K562 (cell line): ENCODE measurements at regions not wholly inside any gene's neighbourhood (a gene's known extent, or its start where the extent isn't known, plus 50 kb on each side); places are given as distances from the start of the nearest gene placed in this dataset.

Experiments
- ATAC-seq: fragments of 200-7000 bp; cut with Tn5 transposase; 3 replicates; pipeline ENCODE4 v1.9.1; 2020; ENCODE audit warnings: moderate library complexity
- BruUV-seq: library from RNA; stranded (reverse); fragments of 400-500 nt; replicated peaks from 2 replicates; lab custom pipeline; 2021; lab: Mats Ljungman, UMichigan
- CTCF ChIA-PET: fragments of 300-600 bp; formaldehyde crosslinking; extraction: SDS; loops from one replicate; lab custom pipeline; 2021; ENCODE audit warnings: low intra/inter-chr PET ratio; lab: Yijun Ruan, JAX
- POLR2A ChIA-PET: fragments of 300-600, 350-650 bp; sonication (Branson Sonifier 250); formaldehyde crosslinking; extraction: SDS; loops from one replicate; lab custom pipeline; 2021; ENCODE audit warnings: antibody characterized with exemption, inconsistent platforms; lab: Yijun Ruan, JAX
- DNase-seq, 4 experiments: peaks; one replicate each; pipeline versions ENCODE4 v3.0.0 to v3.0.0-alpha.2; 2011 to 2018; ENCODE audit warnings: low spot score in 3 of 4, mixed read lengths in 3 of 4; ENCODE audit errors: extremely low read depth in 1 of 4
- FAIRE-seq: peaks from 2 replicates; lab custom pipeline; 2011; peaks lifted over from hg19 to GRCh38; lab: Jason Lieb, UNC
- H2AFZ ChIP-seq: 2 replicates; pipeline ENCODE4 v1.6.0; 2011; ENCODE audit warnings: low read depth, low read length, control low read depth, inconsistent platforms
- H3K27ac ChIP-seq: fragments of 200-600 bp; 3 replicates; pipeline ENCODE4 v1.8.0; 2011; ENCODE audit warnings: low read depth, mild to moderate bottlenecking, control low read depth, inconsistent platforms, low read length, moderate library complexity, mixed read lengths; ENCODE audit errors: extremely low read depth
- H3K27me3 ChIP-seq, 2 experiments: fragments of 300-600 bp in 1 of 2; 2 replicates in 1 of 2; 3 replicates in 1 of 2; pipeline versions ENCODE4 v1.6.0 to v1.8.0; 2011; ENCODE audit warnings: inconsistent platforms in 2 of 2, low read length in 2 of 2, mild to moderate bottlenecking in 1 of 2, mixed read lengths in 1 of 2, moderate library complexity in 1 of 2; ENCODE audit not compliant: control insufficient read depth in 2 of 2, insufficient read depth in 2 of 2
- H3K36me3 ChIP-seq: fragments of 300-600 bp; 3 replicates; pipeline ENCODE4 v1.8.0; 2011; ENCODE audit warnings: mild to moderate bottlenecking, low read length, inconsistent platforms; ENCODE audit not compliant: control insufficient read depth, insufficient read depth
- H3K4me1 ChIP-seq, 2 experiments: fragments of 200-600 bp in 1 of 2; replicated peaks in 1 of 2; 2 replicates in 1 of 2; 3 replicates in 1 of 2; pipeline versions ENCODE4 v1.5.1 to v1.8.0; 2011; ENCODE audit warnings: inconsistent platforms in 2 of 2, low read length in 2 of 2, mild to moderate bottlenecking in 1 of 2, mixed read lengths in 1 of 2, moderate library complexity in 1 of 2; ENCODE audit not compliant: control insufficient read depth in 2 of 2, insufficient read depth in 2 of 2
- H3K4me2 ChIP-seq: 2 replicates; pipeline ENCODE4 v1.6.1; 2011; ENCODE audit warnings: low read length, control low read depth, inconsistent platforms, mixed read lengths; ENCODE audit not compliant: insufficient read depth
- H3K4me3 ChIP-seq: fragments of 200-600 bp; sonication (generic), shearing (Covaris generic); 2 replicates; pipeline ENCODE4 v1.5.1; 2016; ENCODE audit warnings: control low read depth, inconsistent platforms
- H3K79me2 ChIP-seq: fragments of 200-600 bp; 3 replicates; pipeline ENCODE4 v1.8.0; 2011; ENCODE audit warnings: low read length, inconsistent platforms; ENCODE audit not compliant: control insufficient read depth, insufficient read depth
- H3K9ac ChIP-seq, 2 experiments: 2 replicates each; pipeline versions ENCODE4 v1.6.0 to v1.6.1; 2011; ENCODE audit warnings: low read depth in 2 of 2, low read length in 2 of 2, control low read depth in 1 of 2, inconsistent platforms in 1 of 2, mild to moderate bottlenecking in 1 of 2, mixed read lengths in 1 of 2; ENCODE audit not compliant: insufficient read depth in 1 of 2
- H3K9me1 ChIP-seq: one replicate; pipeline ENCODE4 v1.6.0; 2011; ENCODE audit warnings: inconsistent platforms, mild to moderate bottlenecking, low read length, moderate library complexity; ENCODE audit not compliant: control insufficient read depth, insufficient read depth
- H3K9me3 ChIP-seq: replicated peaks from 2 replicates; pipeline ENCODE4 v1.5.1; 2011; ENCODE audit warnings: low read depth, low read length, inconsistent platforms; ENCODE audit not compliant: control insufficient read depth, insufficient read depth
- H4K20me1 ChIP-seq: replicated peaks from 2 replicates; pipeline ENCODE4 v1.6.1; 2011; ENCODE audit warnings: low read length, inconsistent platforms, mixed read lengths; ENCODE audit not compliant: control insufficient read depth, insufficient read depth
- FOSL1 ChIP-seq: fragments of 200-800 bp; sonication (Bioruptor generic); conservative IDR thresholded peaks from 2 replicates; pipeline ENCODE4 v1.6.1; 2016; ENCODE audit warnings: missing genetic modification characterization, missing compliant biosample characterization
- KLF13 ChIP-seq: fragments of 450-650 bp; IDR thresholded peaks from 2 replicates; pipeline ENCODE4 v1.6.1; 2016; ENCODE audit warnings: missing genetic modification characterization, low read depth, mild to moderate bottlenecking, missing compliant biosample characterization, moderate library complexity, borderline replicate concordance
- PHB2 ChIP-seq: fragments of 450-650 bp; IDR thresholded peaks from 2 replicates; pipeline ENCODE4 v1.6.1; 2017; ENCODE audit warnings: low read depth
- RHOXF2B ChIP-seq: fragments of 250-450 bp; sonication (Bioruptor Pico); conservative IDR thresholded peaks from 2 replicates; pipeline ENCODE4 v1.5.1; 2021
- RNF2 ChIP-seq: sonication (generic); IDR thresholded peaks from 2 replicates; pipeline ENCODE4 v1.6.1; 2016
- SMAD3 ChIP-seq: fragments of 450-650 bp; formaldehyde crosslinking; conservative IDR thresholded peaks from 2 replicates; pipeline ENCODE4 v1.4.0; 2020; ENCODE audit warnings: mild to moderate bottlenecking
- SRSF7 ChIP-seq: fragments of 200-400 bp; formaldehyde crosslinking; optimal IDR thresholded peaks from 2 replicates; pipeline ENCODE3; 2017; ENCODE audit warnings: mild to moderate bottlenecking, low read depth, low read length
- SUPT5H ChIP-seq: fragments of 450-650 bp; IDR thresholded peaks from 2 replicates; pipeline ENCODE4 v1.6.1; 2016
- TAF9B ChIP-seq: fragments of 450-650 bp; IDR thresholded peaks from 2 replicates; pipeline ENCODE4 v1.6.1; 2018; ENCODE audit warnings: mild to moderate bottlenecking; ENCODE audit not compliant: partially characterized antibody
- TAL1 ChIP-seq: fragments of 450-650 bp; IDR thresholded peaks from 2 replicates; pipeline ENCODE4 v1.6.1; 2016; ENCODE audit warnings: mild to moderate bottlenecking
- TCFL5 ChIP-seq: fragments of 250-450 bp; sonication (Bioruptor Pico); conservative IDR thresholded peaks from 2 replicates; pipeline ENCODE4 v1.6.1; 2021; ENCODE audit warnings: mild to moderate bottlenecking, moderate library complexity, matching md5 sums
- TEAD4 ChIP-seq, 2 experiments: sonication (generic) in 1 of 2; formaldehyde crosslinking in 1 of 2; IDR thresholded peaks; 2 replicates each; pipeline versions ENCODE4 v1.6.1 to v1.8.0; 2012 to 2022; ENCODE audit warnings: borderline replicate concordance in 1 of 2, inconsistent platforms in 1 of 2, low read length in 1 of 2, mild to moderate bottlenecking in 1 of 2, missing genetic modification reagents in 1 of 2
- ZBTB9 ChIP-seq: fragments of 450-650 bp; formaldehyde crosslinking; IDR thresholded peaks from 2 replicates; pipeline ENCODE4 v1.4.0; 2020; ENCODE audit warnings: mild to moderate bottlenecking, moderate library complexity
- ZFP1 ChIP-seq: fragments of 450-650 bp; formaldehyde crosslinking; IDR thresholded peaks from 2 replicates; pipeline ENCODE4 v1.4.0; 2020; ENCODE audit warnings: mild to moderate bottlenecking, mixed read lengths
- ZNF274 ChIP-seq: IDR thresholded peaks from 2 replicates; pipeline ENCODE4 v1.6.1; 2011; ENCODE audit warnings: low read depth, mild to moderate bottlenecking, low read length, moderate library complexity, borderline replicate concordance
- ZNF431 ChIP-seq: sonication (generic); formaldehyde crosslinking; IDR thresholded peaks from 2 replicates; pipeline ENCODE4 v1.8.0; 2022; ENCODE audit warnings: mild to moderate bottlenecking, missing genetic modification reagents
- ZNF445 ChIP-seq: fragments of 250-450 bp; sonication (Bioruptor Pico); IDR thresholded peaks from 2 replicates; pipeline ENCODE4 v1.4.0; 2020; ENCODE audit warnings: low read depth, mild to moderate bottlenecking, moderate library complexity
- WGBS: fragments of 100-300 bp; shearing (Covaris generic); methylation state at CpG from one replicate; pipeline ENCODE4 v1.1.6; 2016; ENCODE audit warnings: low coverage, mixed read lengths; ENCODE audit not compliant: insufficient coverage; ENCODE audit errors: missing lambda C conversion rate; 5-methylcytosine and 5-hydroxymethylcytosine counted together
- in situ Hi-C: fragments of 300-500 bp; cut with MboI; formaldehyde crosslinking; loops from 4 replicates; pipeline ENCODE4 v1.15.0; 2018; ENCODE audit warnings: inconsistent platforms, mixed read lengths
- intact Hi-C: fragments of 100-400 bp; cut with micrococcal nuclease; formaldehyde crosslinking; loops from 2 replicates; pipeline ENCODE4 v1.14.2; 2022
- TF ChIP-seq, protein P1 (sequence below): fragments of 200-800 bp; sonication (Bioruptor generic); IDR thresholded peaks from 2 replicates; pipeline ENCODE4 v1.6.1; 2016; ENCODE audit warnings: missing genetic modification characterization, missing compliant biosample characterization

GRCh38 chr14:87282266-87282665 lies 710.7 kb downstream of the GALC start:
- no peak for TF ChIP-seq KLF13
- TF ChIP-seq TAF9B, result no peak
- TF ChIP-seq FOSL1, result no peak
- TF ChIP-seq, protein P1, sequence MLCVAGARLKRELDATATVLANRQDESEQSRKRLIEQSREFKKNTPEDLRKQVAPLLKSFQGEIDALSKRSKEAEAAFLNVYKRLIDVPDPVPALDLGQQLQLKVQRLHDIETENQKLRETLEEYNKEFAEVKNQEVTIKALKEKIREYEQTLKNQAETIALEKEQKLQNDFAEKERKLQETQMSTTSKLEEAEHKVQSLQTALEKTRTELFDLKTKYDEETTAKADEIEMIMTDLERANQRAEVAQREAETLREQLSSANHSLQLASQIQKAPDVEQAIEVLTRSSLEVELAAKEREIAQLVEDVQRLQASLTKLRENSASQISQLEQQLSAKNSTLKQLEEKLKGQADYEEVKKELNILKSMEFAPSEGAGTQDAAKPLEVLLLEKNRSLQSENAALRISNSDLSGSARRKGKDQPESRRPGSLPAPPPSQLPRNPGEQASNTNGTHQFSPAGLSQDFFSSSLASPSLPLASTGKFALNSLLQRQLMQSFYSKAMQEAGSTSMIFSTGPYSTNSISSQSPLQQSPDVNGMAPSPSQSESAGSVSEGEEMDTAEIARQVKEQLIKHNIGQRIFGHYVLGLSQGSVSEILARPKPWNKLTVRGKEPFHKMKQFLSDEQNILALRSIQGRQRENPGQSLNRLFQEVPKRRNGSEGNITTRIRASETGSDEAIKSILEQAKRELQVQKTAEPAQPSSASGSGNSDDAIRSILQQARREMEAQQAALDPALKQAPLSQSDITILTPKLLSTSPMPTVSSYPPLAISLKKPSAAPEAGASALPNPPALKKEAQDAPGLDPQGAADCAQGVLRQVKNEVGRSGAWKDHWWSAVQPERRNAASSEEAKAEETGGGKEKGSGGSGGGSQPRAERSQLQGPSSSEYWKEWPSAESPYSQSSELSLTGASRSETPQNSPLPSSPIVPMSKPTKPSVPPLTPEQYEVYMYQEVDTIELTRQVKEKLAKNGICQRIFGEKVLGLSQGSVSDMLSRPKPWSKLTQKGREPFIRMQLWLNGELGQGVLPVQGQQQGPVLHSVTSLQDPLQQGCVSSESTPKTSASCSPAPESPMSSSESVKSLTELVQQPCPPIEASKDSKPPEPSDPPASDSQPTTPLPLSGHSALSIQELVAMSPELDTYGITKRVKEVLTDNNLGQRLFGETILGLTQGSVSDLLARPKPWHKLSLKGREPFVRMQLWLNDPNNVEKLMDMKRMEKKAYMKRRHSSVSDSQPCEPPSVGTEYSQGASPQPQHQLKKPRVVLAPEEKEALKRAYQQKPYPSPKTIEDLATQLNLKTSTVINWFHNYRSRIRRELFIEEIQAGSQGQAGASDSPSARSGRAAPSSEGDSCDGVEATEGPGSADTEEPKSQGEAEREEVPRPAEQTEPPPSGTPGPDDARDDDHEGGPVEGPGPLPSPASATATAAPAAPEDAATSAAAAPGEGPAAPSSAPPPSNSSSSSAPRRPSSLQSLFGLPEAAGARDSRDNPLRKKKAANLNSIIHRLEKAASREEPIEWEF (CRISPR knock-in tag), result no peak
- no peak for TF ChIP-seq TAL1
- TF ChIP-seq RHOXF2B (CRISPR knock-in tag), result no peak
- no peak for TF ChIP-seq ZNF274
- TF ChIP-seq RNF2, result no peak
- no peak for TF ChIP-seq PHB2
- TF ChIP-seq ZFP1 (CRISPR knock-in tag), result no peak
- no peak for TF ChIP-seq SUPT5H
- no peak for TF ChIP-seq SMAD3 (CRISPR knock-in tag)
- TF ChIP-seq ZBTB9 (CRISPR knock-in tag), result no peak
- no peak for TF ChIP-seq TEAD4 (IDR thresholded peaks at IDR 0.05; ENCODE audit: low read length)
- TF ChIP-seq TEAD4 (CRISPR knock-in tag; IDR thresholded peaks at IDR 0.05; ENCODE audit: borderline replicate concordance), result no peak
- no peak for TF ChIP-seq SRSF7
- TF ChIP-seq TCFL5 (CRISPR knock-in tag), result no peak
- TF ChIP-seq ZNF445 (CRISPR knock-in tag), result no peak
- TF ChIP-seq ZNF431 (CRISPR knock-in tag), result no peak
- Histone ChIP-seq H3K9ac (no peak overlapping the region), H4K20me1 (no peaks in the 10 kb centered on the region), H3K4me2 (no peak overlapping the region), H3K27me3 (no peaks in the 10 kb centered on the region), H3K4me3 (no peak overlapping the region), H3K27ac (no peak overlapping the region), H2AFZ (no peak overlapping the region), H3K79me2 (no peaks in the 10 kb centered on the region), H3K9me1 (no peaks in the 10 kb centered on the region), H3K36me3 (no peaks in the 10 kb centered on the region), H3K9me3 (no peaks in the 10 kb centered on the region), H3K4me1 (no peaks in the 10 kb centered on the region)
- FAIRE-seq, result no peak
- BruUV-seq, result no TSS peak
- CTCF ChIA-PET, result no interaction called here
- POLR2A ChIA-PET, result no interaction called here
- no peak for DNase-seq
- in situ Hi-C loops, result no loop called here
- whole genome bisulfite sequencing, result 0% methylated on average over 5 of the region's 5 CpGs
- intact Hi-C loops, result no loop called here
- ATAC-seq, result no peak
